H1 (cell line): ENCODE measurements at regions not wholly inside any gene's neighbourhood (a gene's known extent, or its start where the extent isn't known, plus 50 kb on each side); places are given as distances from the start of the nearest gene placed in this dataset.

Experiments used
- CTCF ChIA-PET: fragments of 300-600 bp; sonication (Branson Sonifier 250); formaldehyde crosslinking; loops from one replicate; lab custom pipeline; 2021; ENCODE audit not compliant: partially characterized antibody; lab: Charles Lee
- POLR2A ChIA-PET: fragments of 300-600 bp; sonication (Branson Sonifier 250); formaldehyde crosslinking; loops from one replicate; lab custom pipeline; 2021; ENCODE audit warnings: inconsistent platforms; ENCODE audit not compliant: partially characterized antibody; lab: Charles Lee
- DNase-seq, 2 experiments: peaks; one replicate each; pipeline versions ENCODE4 v3.0.0 to v3.0.0-alpha.2; 2010 to 2022; ENCODE audit warnings: low spot score in 2 of 2, low read depth in 1 of 2, mixed read lengths in 1 of 2
- FAIRE-seq: peaks from 2 replicates; lab custom pipeline; 2011; peaks lifted over from hg19 to GRCh38; lab: Jason Lieb, UNC
- H2AFZ ChIP-seq: 2 replicates; pipeline ENCODE4 v1.8.1; 2012; ENCODE audit warnings: low read length, inconsistent platforms
- H2AK5ac ChIP-seq: 2 replicates; pipeline ENCODE4 v1.6.1; 2013; ENCODE audit warnings: low read depth, low read length
- H2BK120ac ChIP-seq: replicated peaks from 2 replicates; pipeline ENCODE3; 2013; ENCODE audit warnings: low read depth, low read length, inconsistent platforms
- H2BK12ac ChIP-seq: 2 replicates; pipeline ENCODE4 v1.6.1; 2013; ENCODE audit warnings: low read depth, low read length
- H2BK15ac ChIP-seq: 2 replicates; pipeline ENCODE4 v1.6.1; 2013; ENCODE audit warnings: low read length
- H2BK20ac ChIP-seq: 2 replicates; pipeline ENCODE4 v1.6.1; 2013; ENCODE audit warnings: low read length
- H2BK5ac ChIP-seq: 2 replicates; pipeline ENCODE4 v1.6.1; 2013; ENCODE audit warnings: low read depth, low read length
- H3K14ac ChIP-seq: 2 replicates; pipeline ENCODE4 v1.6.1; 2013; ENCODE audit warnings: inconsistent platforms; ENCODE audit not compliant: insufficient read length
- H3K18ac ChIP-seq: 2 replicates; pipeline ENCODE4 v1.6.1; 2013; ENCODE audit warnings: low read length; ENCODE audit errors: extremely low read depth
- H3K23ac ChIP-seq: 2 replicates; pipeline ENCODE4 v1.6.1; 2013; ENCODE audit warnings: inconsistent platforms; ENCODE audit not compliant: insufficient read length
- H3K23me2 ChIP-seq: 2 replicates; pipeline ENCODE4 v1.6.1; 2013; ENCODE audit warnings: low read depth, low read length
- H3K27ac ChIP-seq: 2 replicates; pipeline ENCODE4 v1.6.1; 2011; ENCODE audit warnings: low read depth, low read length, inconsistent platforms
- H3K27me3 ChIP-seq, 4 experiments: replicated peaks in 1 of 4; 1 replicate in 1 of 4; 2 replicates in 3 of 4; pipeline versions ENCODE4 v1.6.1 to v1.8.1; 2011 to 2013; ENCODE audit warnings: low read length in 3 of 4, mild to moderate bottlenecking in 3 of 4, inconsistent platforms in 2 of 4, mixed read lengths in 2 of 4, moderate library complexity in 1 of 4; ENCODE audit not compliant: control insufficient read depth in 3 of 4, insufficient read depth in 3 of 4; ENCODE audit errors: extremely low read depth in 1 of 4
- H3K36me3 ChIP-seq, 4 experiments: 2 replicates each; pipeline versions ENCODE4 v1.6.1 to v1.8.1; 2011 to 2013; ENCODE audit warnings: mild to moderate bottlenecking in 4 of 4, low read length in 3 of 4, moderate library complexity in 2 of 4, control low read depth in 1 of 4, inconsistent platforms in 1 of 4; ENCODE audit not compliant: insufficient read depth in 4 of 4, control insufficient read depth in 2 of 4
- H3K4ac ChIP-seq: replicated peaks from 2 replicates; pipeline ENCODE3; 2013; ENCODE audit warnings: low read length, low read depth, mixed read lengths, inconsistent platforms; ENCODE audit not compliant: insufficient read length
- H3K4me1 ChIP-seq, 4 experiments: replicated peaks in 1 of 4; 1 replicate in 1 of 4; 2 replicates in 3 of 4; pipeline versions ENCODE4 v1.6.1 to v1.8.1; 2011 to 2013; ENCODE audit warnings: low read length in 3 of 4, inconsistent platforms in 2 of 4, mixed read lengths in 1 of 4; ENCODE audit not compliant: insufficient read depth in 4 of 4, control insufficient read depth in 3 of 4
- H3K4me2 ChIP-seq, 2 experiments: 2 replicates each; pipeline versions ENCODE4 v1.6.1 to v1.8.1; 2011 to 2013; ENCODE audit warnings: low read depth in 2 of 2, low read length in 2 of 2, control low read depth in 1 of 2, inconsistent platforms in 1 of 2, mild to moderate bottlenecking in 1 of 2; ENCODE audit not compliant: insufficient read depth in 1 of 2
- H3K4me3 ChIP-seq, 4 experiments: fragments of 200-600, 300-600 bp in 1 of 4; sonication (generic), shearing (Covaris generic), sonication (Bioruptor Twin) in 1 of 4; 2 replicates each; pipeline versions ENCODE4 v1.5.1 to v1.8.1; 2011 to 2016; ENCODE audit warnings: low read length in 4 of 4, low read depth in 3 of 4, control low read depth in 2 of 4, inconsistent platforms in 2 of 4, mild to moderate bottlenecking in 2 of 4, mixed read lengths in 1 of 4, moderate library complexity in 1 of 4; ENCODE audit not compliant: insufficient read depth in 2 of 4; ENCODE audit errors: extremely low read depth in 1 of 4
- H3K56ac ChIP-seq: replicated peaks from 2 replicates; pipeline ENCODE3; 2013; ENCODE audit warnings: low read depth, mild to moderate bottlenecking, mixed read lengths, low read length, inconsistent platforms; ENCODE audit not compliant: insufficient read length
- H3K79me1 ChIP-seq: 2 replicates; pipeline ENCODE4 v1.6.1; 2013; ENCODE audit warnings: low read depth, low read length, control low read depth
- H3K79me2 ChIP-seq, 2 experiments: 2 replicates each; pipeline versions ENCODE4 v1.6.1 to v1.8.1; 2012 to 2013; ENCODE audit warnings: low read length in 2 of 2, mild to moderate bottlenecking in 2 of 2, inconsistent platforms in 1 of 2; ENCODE audit not compliant: insufficient read depth in 2 of 2, control insufficient read depth in 1 of 2
- H3K9ac ChIP-seq, 4 experiments: replicated peaks in 1 of 4; 1 replicate in 1 of 4; 2 replicates in 3 of 4; pipeline versions ENCODE4 v1.6.1 to v1.8.1; 2011 to 2013; ENCODE audit warnings: low read depth in 3 of 4, low read length in 3 of 4, control low read depth in 2 of 4, mild to moderate bottlenecking in 2 of 4, moderate library complexity in 2 of 4, inconsistent platforms in 1 of 4; ENCODE audit errors: extremely low read depth in 1 of 4
- H3K9me3 ChIP-seq, 2 experiments: 2 replicates each; pipeline versions ENCODE4 v1.6.1 to v1.8.1; 2012 to 2013; ENCODE audit warnings: mild to moderate bottlenecking in 2 of 2, moderate library complexity in 2 of 2, control low read depth in 1 of 2, inconsistent platforms in 1 of 2, low read depth in 1 of 2, low read length in 1 of 2, mixed read lengths in 1 of 2; ENCODE audit not compliant: insufficient read depth in 2 of 2
- H4K20me1 ChIP-seq, 2 experiments: replicated peaks in 1 of 2; 2 replicates each; pipeline versions ENCODE3 to v1.8.1; 2011 to 2013; ENCODE audit warnings: inconsistent platforms in 2 of 2, low read length in 2 of 2, mild to moderate bottlenecking in 1 of 2; ENCODE audit not compliant: insufficient read depth in 2 of 2, control insufficient read depth in 1 of 2
- H4K5ac ChIP-seq: 2 replicates; pipeline ENCODE4 v1.6.1; 2013; ENCODE audit warnings: low read length, low read depth, mixed read lengths, inconsistent platforms; ENCODE audit not compliant: insufficient read length
- H4K8ac ChIP-seq: 2 replicates; pipeline ENCODE4 v1.8.0; 2013; ENCODE audit warnings: mild to moderate bottlenecking, moderate library complexity, low read length, inconsistent platforms; ENCODE audit not compliant: insufficient read depth; ENCODE audit errors: extremely low read depth
- H4K91ac ChIP-seq: replicated peaks from 2 replicates; pipeline ENCODE3; 2013; ENCODE audit warnings: low read length, mixed read lengths, inconsistent platforms; ENCODE audit not compliant: insufficient read length
- BACH1 ChIP-seq: IDR thresholded peaks from 2 replicates; pipeline ENCODE4 v1.6.1; 2012; ENCODE audit warnings: low read length, improper control_type of control experiment
- CHD2 ChIP-seq: IDR thresholded peaks from 2 replicates; pipeline ENCODE4 v1.6.1; 2012; ENCODE audit warnings: low read length, improper control_type of control experiment
- GTF2F1 ChIP-seq: IDR thresholded peaks from 2 replicates; pipeline ENCODE4 v1.6.1; 2012; ENCODE audit warnings: low read depth, low read length, improper control_type of control experiment, borderline replicate concordance
- HDAC6 ChIP-seq: IDR thresholded peaks from one replicate; pipeline ENCODE4 v1.7.1; 2012; ENCODE audit warnings: low read depth, mild to moderate bottlenecking, inconsistent platforms, low read length, moderate library complexity
- NRF1 ChIP-seq: IDR thresholded peaks from 2 replicates; pipeline ENCODE4 v1.6.1; 2011; ENCODE audit warnings: mild to moderate bottlenecking, low read depth, low read length, improper control_type of control experiment
- RNF2 ChIP-seq: fragments of 200-900, 300-1000 bp; sonication (generic); IDR thresholded peaks from 2 replicates; pipeline ENCODE4 v1.7.1; 2016; ENCODE audit warnings: borderline replicate concordance, low read depth, mild to moderate bottlenecking, antibody characterized with exemption, low read length; ENCODE audit not compliant: poor library complexity, severe bottlenecking; ENCODE audit errors: missing control alignments
- SAP30 ChIP-seq: fragments of 300-600 bp; sonication (generic); IDR thresholded peaks from 2 replicates; pipeline ENCODE4 v1.7.1; 2012; ENCODE audit warnings: low read length, moderate library complexity, mild to moderate bottlenecking, inconsistent platforms; ENCODE audit not compliant: insufficient read depth, insufficient replicate concordance
- TCF12 ChIP-seq: IDR thresholded peaks from 2 replicates; pipeline ENCODE4 v1.6.1; 2011; ENCODE audit warnings: low read depth, mild to moderate bottlenecking, low read length
- WGBS, 2 experiments: shearing (Covaris generic) in 1 of 2; methylation state at CpG; one replicate each; pipeline versions ENCODE4 v1.1.6 to v1.1.7; 2013 to 2015; ENCODE audit warnings: low lambda C conversion rate in 2 of 2, mixed read lengths in 2 of 2, inconsistent platforms in 1 of 2, low coverage in 1 of 2, missing lambda C conversion rate in 1 of 2; ENCODE audit not compliant: insufficient replicate concordance in 2 of 2, insufficient coverage in 1 of 2, insufficient read length in 1 of 2; ENCODE audit errors: extremely low coverage in 1 of 2, missing lambda C conversion rate in 1 of 2; 5-methylcytosine and 5-hydroxymethylcytosine counted together

DNA sequence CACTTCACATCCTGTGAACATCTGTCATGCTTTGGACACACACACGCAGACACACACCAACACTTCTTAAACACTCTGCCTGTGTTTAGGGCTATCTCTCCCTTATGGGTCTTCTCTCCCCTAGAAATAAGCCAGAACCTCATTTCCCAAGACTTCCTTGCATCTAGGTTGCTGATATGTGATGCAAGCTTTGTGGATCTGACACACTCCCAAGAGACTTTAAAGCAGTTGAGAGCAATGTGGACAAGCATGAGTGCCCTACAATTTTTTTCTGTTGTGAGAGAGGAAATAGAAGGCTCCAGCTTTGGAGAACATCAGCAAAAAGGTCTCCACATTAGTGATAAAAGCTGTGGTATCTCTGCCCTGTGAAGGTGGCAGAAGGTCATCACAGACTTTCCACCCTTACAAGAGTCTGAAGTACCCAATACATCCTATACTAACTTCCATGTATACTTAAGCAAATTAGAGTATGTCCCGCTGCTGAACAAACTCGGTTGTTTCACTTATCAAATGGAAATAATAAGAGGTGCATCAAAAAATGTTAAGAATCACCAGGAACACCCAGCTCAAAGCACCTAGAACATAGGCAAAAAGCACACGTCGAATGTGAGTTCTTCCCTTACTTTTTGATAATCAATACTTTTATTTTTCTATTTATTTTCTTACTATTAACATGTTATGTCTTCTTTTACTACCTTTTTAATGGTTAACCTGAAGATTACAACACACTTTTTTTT, 267.6 kb downstream of the SETD4 start:
- no peak overlapping the region for H2BK5ac ChIP-seq
- H2AFZ ChIP-seq: no peak overlapping the region
- H3K18ac ChIP-seq: no peak overlapping the region
- H3K79me1 ChIP-seq: no peaks in the 10 kb centered on the region
- no peak overlapping the region for H3K9ac ChIP-seq
- no peaks in the 10 kb centered on the region for H4K20me1 ChIP-seq
- no peaks in the 10 kb centered on the region for H3K23me2 ChIP-seq
- H3K23ac ChIP-seq: no peak overlapping the region
- no peak overlapping the region for H3K4me3 ChIP-seq
- H2BK15ac ChIP-seq: no peak overlapping the region
- H3K36me3 ChIP-seq: no peaks in the 10 kb centered on the region
- no peaks in the 10 kb centered on the region for H3K9me3 ChIP-seq
- H3K56ac ChIP-seq: no peak overlapping the region
- DNase-seq (no peak), FAIRE-seq (no peak)
- H3K27ac ChIP-seq: no peak overlapping the region
- no peaks in the 10 kb centered on the region for H3K79me2 ChIP-seq
- POLR2A ChIA-PET: no interaction called here
- H3K14ac ChIP-seq: no peak overlapping the region
- no peak overlapping the region for H2BK12ac ChIP-seq
- no peak overlapping the region for H2BK120ac ChIP-seq
- CTCF ChIA-PET: interaction anchor here (0.9 kb wide), 2 partner anchors 11 to 18 kb away, joined by 3 read pairs; no protein-coding TSS in a partner anchor
- no peaks in the 10 kb centered on the region for H3K4me1 ChIP-seq
- no peak overlapping the region for H3K4me2 ChIP-seq
- no peak overlapping the region for H2BK20ac ChIP-seq
- H4K8ac ChIP-seq: no peak overlapping the region
- no peak overlapping the region for H2AK5ac ChIP-seq
- H3K4ac ChIP-seq: no peak overlapping the region
- no peaks in the 10 kb centered on the region for H3K27me3 ChIP-seq
- no peak overlapping the region for H4K5ac ChIP-seq
- WGBS, 2 experiments: 91% methylated on average over 5 of the region's 5 CpGs; no CpG with 5 or more reads in 1 of the 2 experiments
- no peak overlapping the region for H4K91ac ChIP-seq
- no peak for TF ChIP-seq HDAC6
- no peak for TF ChIP-seq CHD2
- no peak for TF ChIP-seq BACH1
- no peak for TF ChIP-seq RNF2
- no peak for TF ChIP-seq NRF1
- no peak for TF ChIP-seq GTF2F1
- TF ChIP-seq SAP30: no peak
- no peak for TF ChIP-seq TCF12
